ENCODE measurements at regions not wholly inside any gene's neighbourhood (a gene's known extent, or its start where the extent isn't known, plus 50 kb on each side); places are given as distances from the start of the nearest gene placed in this dataset.

GRCh38 chr10:88116481-88116880 lies 253.1 kb downstream of the PTEN start (continued):
- TF ChIP-seq RAD21 (IDR thresholded peaks at IDR 0.05 in 1 of 2, conservative IDR thresholded peaks at IDR 0.05 in 1 of 2; ENCODE audit: low read depth in 2 of 2, low read length in 2 of 2) (no peak), SIX5 (IDR thresholded peaks at IDR 0.05; ENCODE audit: low read depth, low read length) (no peak)

Measured in H1 (cell line).